Thyroid gland (tissue), 4 donors: ENCODE measurements at regions not wholly inside any gene's neighbourhood (a gene's known extent, or its start where the extent isn't known, plus 50 kb on each side); places are given as distances from the start of the nearest gene placed in this dataset.

ENCODE experiments used
- DNase-seq, 2 donors: peaks; one replicate each; pipeline ENCODE4 v3.0.0-alpha.2; 2019
- H3K27ac ChIP-seq, 3 donors: fragments of 200-600 bp; sonication (generic); 1 replicate in 2 of 3; 2 replicates in 1 of 3; pipeline ENCODE4 v1.5.1; 2016 to 2019; ENCODE audit warnings: mild to moderate bottlenecking in 1 of 3, moderate library complexity in 1 of 3
- H3K27me3 ChIP-seq: fragments of 200-600 bp; sonication (generic); one replicate; pipeline ENCODE4 v1.5.1; 2019
- H3K36me3 ChIP-seq, 2 donors: fragments of 200-600 bp; sonication (generic); one replicate each; pipeline ENCODE4 v1.5.1; 2016 to 2019
- H3K4me1 ChIP-seq, 2 donors: fragments of 200-600 bp; sonication (generic); one replicate each; pipeline ENCODE4 v1.5.1; 2017 to 2019
- H3K4me3 ChIP-seq, 3 donors: fragments of 200-600 bp; sonication (generic); replicated peaks in 1 of 3; 1 replicate in 2 of 3; 2 replicates in 1 of 3; pipeline ENCODE4 v1.5.1; 2016; ENCODE audit warnings: mild to moderate bottlenecking in 1 of 3
- H3K9me3 ChIP-seq: fragments of 200-600 bp; sonication (generic); one replicate; pipeline ENCODE4 v1.5.1; 2017
- CTCF ChIP-seq, 6 experiments: fragments of 200-600 bp in 3 of 6; fragments of 450-650 bp in 3 of 6; sonication (generic) in 3 of 6; IDR thresholded peaks; one replicate each; pipeline ENCODE4 v1.5.1; 2016 to 2019; ENCODE audit warnings: antibody characterized with exemption in 6 of 6, mild to moderate bottlenecking in 2 of 6, inconsistent platforms in 1 of 6, moderate library complexity in 1 of 6
- POLR2A ChIP-seq, 2 donors: fragments of 450-650 bp; IDR thresholded peaks; one replicate each; pipeline ENCODE4 v1.6.1; 2017; ENCODE audit warnings: antibody characterized with exemption in 2 of 2, mild to moderate bottlenecking in 2 of 2, moderate library complexity in 1 of 2
- WGBS, 2 donors: methylation state at CpG; one replicate each; pipeline ENCODE4 v1.1.5; 2017; 5-methylcytosine and 5-hydroxymethylcytosine counted together
- intact Hi-C: fragments of 100-400 bp; cut with DNase I; formaldehyde crosslinking; loops from one replicate; pipeline ENCODE4 v1.15.1; 2023

- Histone ChIP-seq H3K27me3 (no peaks in the 10 kb centered on the region), H3K4me3 (no peak overlapping the region), H3K4me1 (no peaks in the 10 kb centered on the region), H3K27ac (no peak overlapping the region), H3K36me3 (no peaks in the 10 kb centered on the region), H3K9me3 (peaks cover 2% of the 10 kb centered on the region)
- intact Hi-C loops = no loop called here
- TF ChIP-seq CTCF (IDR thresholded peaks at IDR 0.05) = no peak
- no peak for TF ChIP-seq POLR2A (IDR thresholded peaks at IDR 0.05)
- no peak for DNase-seq
Measured at GRCh38 chr4:18234108-18234507, 212.6 kb upstream of the LCORL start.

GRCh38 chr4:18231726-18232125 is 210.2 kb upstream of the LCORL start:
- H3K9me3 ChIP-seq = peaks cover 2% of the 10 kb centered on the region
- TF ChIP-seq POLR2A (IDR thresholded peaks at IDR 0.05) = no peak
- no peak overlapping the region for H3K27ac ChIP-seq
- no peaks in the 10 kb centered on the region for H3K27me3 ChIP-seq
- H3K4me3 ChIP-seq = no peak overlapping the region
- intact Hi-C loops = no loop called here
- WGBS, 2 donors = 68 to 75% methylated on average over 1 of the region's 1 CpG
- no peak for DNase-seq
- H3K4me1 ChIP-seq = no peaks in the 10 kb centered on the region
- no peaks in the 10 kb centered on the region for H3K36me3 ChIP-seq

- H3K27me3 ChIP-seq = no peaks in the 10 kb centered on the region
- no peak for DNase-seq
- 32 to 51% methylated on average over 1 of the region's 1 CpG for WGBS, 2 donors
- TF ChIP-seq POLR2A (IDR thresholded peaks at IDR 0.05) = no peak
- TF ChIP-seq CTCF (IDR thresholded peaks at IDR 0.05) = no peak
- no peaks in the 10 kb centered on the region for H3K36me3 ChIP-seq
- H3K9me3 ChIP-seq = peaks cover 2% of the 10 kb centered on the region
- H3K27ac ChIP-seq = no peak overlapping the region
- H3K4me3 ChIP-seq = no peak overlapping the region
- no peaks in the 10 kb centered on the region for H3K4me1 ChIP-seq
- intact Hi-C loops = no loop called here
Measured at GRCh38 chr4:18227880-18228279, 206.3 kb upstream of the LCORL start.

GRCh38 chr4:18214411-18215055 is 193.0 kb upstream of the LCORL start:
- Histone ChIP-seq H3K9me3 (no peaks in the 10 kb centered on the region), H3K27me3 (no peaks in the 10 kb centered on the region), H3K4me3 (no peak overlapping the region), H3K36me3 (no peaks in the 10 kb centered on the region), H3K4me1 (no peaks in the 10 kb centered on the region), H3K27ac (no peak overlapping the region)
- WGBS, 2 donors = 39 to 43% methylated on average over 5 of the region's 5 CpGs
- TF ChIP-seq CTCF (IDR thresholded peaks at IDR 0.05) (no peak), POLR2A (IDR thresholded peaks at IDR 0.05) (no peak)
- intact Hi-C loops = no loop called here
- no peak for DNase-seq

- Histone ChIP-seq H3K9me3 (no peaks in the 10 kb centered on the region), H3K36me3 (no peaks in the 10 kb centered on the region), H3K27ac (no peak overlapping the region), H3K4me1 (no peaks in the 10 kb centered on the region), H3K4me3 (no peak overlapping the region), H3K27me3 (no peaks in the 10 kb centered on the region)
- TF ChIP-seq CTCF (IDR thresholded peaks at IDR 0.05) = no peak
- no peak for TF ChIP-seq POLR2A (IDR thresholded peaks at IDR 0.05)
- intact Hi-C loops = no loop called here
- DNase-seq = no peak
- WGBS, 2 donors = 64 to 68% methylated on average over 3 of the region's 3 CpGs
Measured at GRCh38 chr4:18213576-18214198, 192.1 kb upstream of the LCORL start.
